ENCODE measurements at regions not wholly inside any gene's neighbourhood (a gene's known extent, or its start where the extent isn't known, plus 50 kb on each side); places are given as distances from the start of the nearest gene placed in this dataset.

GRCh38 chr9:104326912-104327311, 177.2 kb upstream of the OR13F1 start:
- DNase-seq, result no peak
- intact Hi-C loops (cut with DNase I), result no loop called here
- no peaks in the 10 kb centered on the region for H3K27me3 ChIP-seq
- H3K27ac ChIP-seq, result no peak overlapping the region
- no peak for TF ChIP-seq CTCF (IDR thresholded peaks at IDR 0.05)
- no peaks in the 10 kb centered on the region for H3K4me1 ChIP-seq
- no peaks in the 10 kb centered on the region for H3K9me3 ChIP-seq
- no peaks in the 10 kb centered on the region for H3K36me3 ChIP-seq
- H3K4me3 ChIP-seq, result no peak overlapping the region
- no peak for ATAC-seq

- no peak for ATAC-seq
- no peak overlapping the region for H3K27ac ChIP-seq
- DNase-seq, result no peak
- H3K4me3 ChIP-seq, result no peak overlapping the region
- H3K4me1 ChIP-seq, result no peaks in the 10 kb centered on the region
- no peaks in the 10 kb centered on the region for H3K36me3 ChIP-seq
- intact Hi-C loops (cut with DNase I), result no loop called here
- TF ChIP-seq CTCF (IDR thresholded peaks at IDR 0.05), result no peak
- no peaks in the 10 kb centered on the region for H3K27me3 ChIP-seq
- H3K9me3 ChIP-seq, result no peaks in the 10 kb centered on the region
These were observed 174.8 kb upstream of the OR13F1 start for GRCh38 chr9:104329245-104329644.

- intact Hi-C loops (cut with DNase I), result no loop called here
- Histone ChIP-seq H3K4me1 (no peaks in the 10 kb centered on the region), H3K9me3 (no peaks in the 10 kb centered on the region), H3K27ac (no peak overlapping the region), H3K27me3 (no peaks in the 10 kb centered on the region), H3K4me3 (no peak overlapping the region), H3K36me3 (no peaks in the 10 kb centered on the region)
- no peak for TF ChIP-seq CTCF (IDR thresholded peaks at IDR 0.05)
- ATAC-seq, result no peak
- DNase-seq, result no peak
These were observed 173.2 kb upstream of the OR13F1 start for GRCh38 chr9:104330841-104331240.

GRCh38 chr9:104334549-104334948, 169.5 kb upstream of the OR13F1 start:
- Histone ChIP-seq H3K27me3 (no peaks in the 10 kb centered on the region), H3K4me1 (no peaks in the 10 kb centered on the region), H3K4me3 (no peak overlapping the region), H3K36me3 (no peaks in the 10 kb centered on the region), H3K27ac (no peak overlapping the region), H3K9me3 (no peaks in the 10 kb centered on the region)
- intact Hi-C loops (cut with DNase I), result no loop called here
- ATAC-seq (no peak), DNase-seq (no peak)
- TF ChIP-seq CTCF (IDR thresholded peaks at IDR 0.05), result no peak

- Histone ChIP-seq H3K27ac (no peak overlapping the region), H3K9me3 (no peaks in the 10 kb centered on the region), H3K4me1 (no peaks in the 10 kb centered on the region), H3K27me3 (no peaks in the 10 kb centered on the region), H3K4me3 (no peak overlapping the region), H3K36me3 (no peaks in the 10 kb centered on the region)
- DNase-seq, result no peak
- no peak for ATAC-seq
- TF ChIP-seq CTCF (IDR thresholded peaks at IDR 0.05), result no peak
- intact Hi-C loops (cut with DNase I), result no loop called here
These were observed 164.4 kb upstream of the OR13F1 start for GRCh38 chr9:104339692-104340091.

GRCh38 chr9:104342552-104342951, 161.5 kb upstream of the OR13F1 start:
- no peaks in the 10 kb centered on the region for H3K4me1 ChIP-seq
- H3K4me3 ChIP-seq, result no peak overlapping the region
- DNase-seq (no peak), ATAC-seq (no peak)
- H3K9me3 ChIP-seq, result no peaks in the 10 kb centered on the region
- intact Hi-C loops (cut with DNase I), result no loop called here
- TF ChIP-seq CTCF (IDR thresholded peaks at IDR 0.05), result no peak
- H3K27me3 ChIP-seq, result no peaks in the 10 kb centered on the region
- H3K36me3 ChIP-seq, result no peaks in the 10 kb centered on the region
- H3K27ac ChIP-seq, result no peak overlapping the region
